ENCODE measurements at regions not wholly inside any gene's neighbourhood (a gene's known extent, or its start where the extent isn't known, plus 50 kb on each side); places are given as distances from the start of the nearest gene placed in this dataset.

DNA sequence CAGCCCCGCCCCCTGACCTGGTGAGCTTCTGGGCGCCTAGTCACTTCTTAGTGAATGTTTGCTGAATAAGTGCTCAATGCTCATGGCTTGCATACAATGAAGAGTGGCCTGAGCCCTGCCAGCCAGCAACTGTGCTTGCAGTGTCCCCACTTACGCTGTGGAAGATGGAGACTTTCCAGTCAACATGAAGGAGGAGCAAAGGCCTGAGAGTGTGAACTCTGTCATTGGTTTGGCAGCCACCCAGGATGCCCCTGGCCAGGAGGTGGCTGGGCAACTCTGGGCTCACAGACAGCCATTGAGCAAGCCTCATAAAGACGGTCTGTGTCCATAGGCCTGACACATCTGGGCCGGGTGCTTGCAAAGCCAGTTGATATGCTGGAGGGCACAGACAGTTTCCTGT is 72.1 kb upstream of the MAMLD1 start (continued):
- TF ChIP-seq ELF3 (CRISPR knock-in tag; IDR thresholded peaks at IDR 0.05) (no peak), ZNF335 (CRISPR knock-in tag; IDR thresholded peaks at IDR 0.05) (no peak)

- POLR2A ChIA-PET: no interaction called here
- Histone ChIP-seq H3K4me2 (ENCODE audit: low read depth, low read length) (no peak overlapping the region), H3K9me3 (ENCODE audit: low read length) (no peaks in the 10 kb centered on the region), H3K27me3 (ENCODE audit: control insufficient read depth in 1 of 2, insufficient read depth in 2 of 2, low read length in 2 of 2) (no peaks in the 10 kb centered on the region), H3K36me3 (replicated peaks in 1 of 2; ENCODE audit: control insufficient read depth in 1 of 2, insufficient read depth in 2 of 2, low read length in 2 of 2) (no peaks in the 10 kb centered on the region), H3K9ac (ENCODE audit: insufficient read depth, low read depth, low read length) (no peak overlapping the region), H3K27ac (ENCODE audit: extremely low read length, insufficient read depth, low read length) (no peak overlapping the region), H2AFZ (ENCODE audit: low read length) (no peak overlapping the region), H3K4me1 (ENCODE audit: insufficient read depth, low read length) (no peaks in the 10 kb centered on the region), H4K20me1 (ENCODE audit: insufficient read depth, low read length) (no peaks in the 10 kb centered on the region), H3K79me2 (ENCODE audit: insufficient read depth, low read length) (no peaks in the 10 kb centered on the region), H3K4me3 (replicated peaks in 1 of 3; ENCODE audit: insufficient read depth in 1 of 3, low read depth in 2 of 3, low read length in 3 of 3) (no peak overlapping the region)
- CTCF ChIA-PET (ENCODE audit: low intra/inter-chr PET ratio, low total read pairs): no interaction called here
- 0% methylated on average over 5 of the region's 5 CpGs for WGBS (ENCODE audit: low lambda C conversion rate)
- intact Hi-C loops (cut with micrococcal nuclease; ENCODE audit: unreplicated experiment) (no loop called here), in situ Hi-C loops (cut with HindIII; ENCODE audit: extremely low pct_ligation_motif_present, low pct_unique_long_range_greater_than_20kb) (no loop called here)
- TF ChIP-seq, protein P1, sequence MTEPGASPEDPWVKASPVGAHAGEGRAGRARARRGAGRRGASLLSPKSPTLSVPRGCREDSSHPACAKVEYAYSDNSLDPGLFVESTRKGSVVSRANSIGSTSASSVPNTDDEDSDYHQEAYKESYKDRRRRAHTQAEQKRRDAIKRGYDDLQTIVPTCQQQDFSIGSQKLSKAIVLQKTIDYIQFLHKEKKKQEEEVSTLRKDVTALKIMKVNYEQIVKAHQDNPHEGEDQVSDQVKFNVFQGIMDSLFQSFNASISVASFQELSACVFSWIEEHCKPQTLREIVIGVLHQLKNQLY (CRISPR knock-in tag; IDR thresholded peaks at IDR 0.05): no peak
- no peak for TF ChIP-seq ZNF317 (CRISPR knock-in tag; IDR thresholded peaks at IDR 0.05)
- no peak for TF ChIP-seq ZFYVE20 (CRISPR knock-in tag; IDR thresholded peaks at IDR 0.05; ENCODE audit: borderline replicate concordance, low read depth)
- no peak for TF ChIP-seq SPEN (CRISPR knock-in tag; IDR thresholded peaks at IDR 0.05; ENCODE audit: low read depth)
- TF ChIP-seq PAX8 (CRISPR knock-in tag; IDR thresholded peaks at IDR 0.05; ENCODE audit: borderline replicate concordance): no peak
- no peak for TF ChIP-seq SOX5 (CRISPR knock-in tag; IDR thresholded peaks at IDR 0.05; ENCODE audit: borderline replicate concordance)
- TF ChIP-seq, protein P2, sequence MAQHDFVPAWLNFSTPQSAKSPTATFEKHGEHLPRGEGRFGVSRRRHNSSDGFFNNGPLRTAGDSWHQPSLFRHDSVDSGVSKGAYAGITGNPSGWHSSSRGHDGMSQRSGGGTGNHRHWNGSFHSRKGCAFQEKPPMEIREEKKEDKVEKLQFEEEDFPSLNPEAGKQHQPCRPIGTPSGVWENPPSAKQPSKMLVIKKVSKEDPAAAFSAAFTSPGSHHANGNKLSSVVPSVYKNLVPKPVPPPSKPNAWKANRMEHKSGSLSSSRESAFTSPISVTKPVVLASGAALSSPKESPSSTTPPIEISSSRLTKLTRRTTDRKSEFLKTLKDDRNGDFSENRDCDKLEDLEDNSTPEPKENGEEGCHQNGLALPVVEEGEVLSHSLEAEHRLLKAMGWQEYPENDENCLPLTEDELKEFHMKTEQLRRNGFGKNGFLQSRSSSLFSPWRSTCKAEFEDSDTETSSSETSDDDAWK (CRISPR knock-in tag; IDR thresholded peaks at IDR 0.05): no peak
- TF ChIP-seq RBM22 (optimal IDR thresholded peaks at IDR 0.05; ENCODE audit: low read length): no peak
- no peak for TF ChIP-seq RBFOX2 (IDR thresholded peaks at IDR 0.05; ENCODE audit: low read depth, low read length)
- BruUV-seq (replicated peaks): no TSS peak
- no peak for ATAC-seq
- DNase-seq (ENCODE audit: low spot score): no peak
- no peak for FAIRE-seq
Measured at GRCh38 chrX:150293311-150294013, 69.7 kb upstream of the MAMLD1 start.

Measured in HepG2 (cell line).